HUDEP-2 (cell line): ENCODE measurements at regions not wholly inside any gene's neighbourhood (a gene's known extent, or its start where the extent isn't known, plus 50 kb on each side); places are given as distances from the start of the nearest gene placed in this dataset.
"Not testable (repeated sequence)": the region's sequence is repeated elsewhere in the genome, so short reads cannot be mapped to it uniquely, and the experiment has no call there.

Source experiments
- DNase-seq, 76 experiments: peaks; one replicate each; lab custom pipeline; 2025; ENCODE audit not compliant: unreplicated experiment in 76 of 76; lab: John Stamatoyannopoulos, UW

DNA sequence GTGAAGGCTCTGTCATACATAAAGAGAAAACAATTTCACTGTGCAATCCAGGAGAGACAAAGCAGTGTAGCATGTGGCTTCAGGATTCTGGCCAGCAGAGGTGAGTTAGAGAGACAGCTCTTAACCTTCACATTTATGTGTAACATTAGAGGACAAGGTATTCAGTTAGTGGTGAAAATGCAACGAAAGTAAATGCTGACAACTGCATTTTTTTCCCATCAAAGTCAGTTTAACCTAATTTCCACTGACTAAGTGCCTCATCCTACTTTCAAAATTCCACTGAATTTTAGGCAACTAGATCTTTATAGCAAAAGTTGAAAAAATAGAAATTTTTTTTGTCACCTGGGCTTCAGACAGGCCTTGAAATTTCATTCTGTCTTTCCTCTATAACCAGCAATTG lies 130.8 kb upstream of the LNX1 start:
- no peak for DNase-seq

DNA sequence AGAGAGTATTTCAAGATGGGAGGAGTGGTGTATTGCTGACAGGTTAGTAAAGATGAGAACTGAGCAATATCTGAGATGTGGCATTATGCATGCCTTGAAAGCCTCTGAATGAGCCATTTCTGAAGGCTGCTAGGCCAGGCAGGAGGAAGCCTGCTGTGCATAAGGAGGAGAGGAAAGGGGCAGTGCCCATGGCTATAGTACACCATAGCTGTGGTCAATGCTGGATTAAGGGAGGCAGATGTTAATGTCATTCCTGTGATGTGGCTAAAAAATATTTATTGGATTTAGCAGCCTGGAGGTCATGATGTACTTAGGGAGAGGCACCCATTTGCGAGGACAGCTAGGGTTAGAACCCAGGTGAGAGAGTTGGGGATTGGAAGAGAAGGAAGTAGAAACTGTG lies 130.0 kb upstream of the LNX1 start:
- DNase-seq: no peak

DNA sequence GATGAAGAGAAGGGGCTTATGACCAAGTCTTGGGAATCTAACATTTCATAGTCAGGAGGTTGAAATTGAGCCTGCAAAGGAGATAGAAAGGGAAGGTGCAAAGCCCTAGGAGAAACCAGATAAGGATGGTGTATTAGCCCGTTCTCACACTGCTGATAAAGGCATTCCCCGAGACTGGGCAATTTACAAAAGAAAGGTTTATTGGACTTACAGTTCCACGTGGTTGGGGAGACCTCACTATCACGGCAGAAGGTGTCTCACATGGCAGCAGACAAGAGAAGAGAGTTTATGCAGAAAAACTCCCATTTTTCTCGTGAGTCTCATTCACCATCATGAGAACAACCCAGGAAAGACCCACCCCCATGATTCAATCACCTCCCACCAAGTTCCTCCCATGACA lies 129.5 kb upstream of the LNX1 start:
- no peak for DNase-seq

DNA sequence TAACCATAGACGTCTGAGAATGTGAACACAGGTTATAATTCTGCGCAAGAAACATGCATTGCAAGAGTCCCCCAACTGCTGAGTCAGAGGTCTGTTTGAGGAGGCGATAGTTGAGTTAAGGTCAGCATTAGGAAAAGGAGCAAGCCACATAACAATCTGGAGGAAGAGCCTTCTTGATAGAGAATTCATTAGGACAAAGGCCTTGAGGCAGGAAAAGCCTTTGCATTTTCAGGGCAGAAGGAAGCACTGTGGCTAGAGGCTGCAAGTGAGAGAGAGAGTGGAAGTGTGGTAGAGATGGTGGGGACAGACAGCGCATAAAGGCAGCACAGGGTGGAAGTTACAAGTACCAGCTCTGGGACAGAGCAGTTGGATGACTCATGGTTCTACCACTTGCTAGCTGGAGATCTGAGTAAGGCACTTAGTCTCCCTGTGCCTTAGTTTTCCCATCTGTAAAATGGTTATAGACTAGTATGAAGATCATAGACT lies 125.8 kb upstream of the LNX1 start:
- no peak for DNase-seq

GRCh38 chr4:53716471-53717063 lies 125.3 kb upstream of the LNX1 start:
- no peak for DNase-seq

DNA sequence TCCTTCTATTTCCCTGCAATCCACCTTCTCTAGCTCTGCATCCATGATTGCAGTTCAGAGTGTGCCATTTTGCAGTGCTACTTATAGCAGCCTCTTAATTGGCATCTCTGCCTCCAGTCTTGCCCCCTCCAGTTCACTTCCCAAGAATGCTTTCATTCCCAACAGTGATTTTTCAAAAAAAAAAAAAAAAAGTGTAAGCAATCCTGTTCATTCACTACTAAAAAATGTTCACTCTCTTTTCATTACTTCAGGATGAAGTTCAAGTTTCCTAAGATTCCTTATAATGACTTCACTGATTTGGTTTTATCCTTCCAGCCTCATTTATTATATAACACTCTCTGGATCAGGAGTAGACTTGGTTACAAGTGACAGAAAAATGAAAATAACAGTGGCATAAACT lies 124.7 kb upstream of the LNX1 start:
- DNase-seq: no peak

GRCh38 chr4:53714236-53715140 lies 123.2 kb upstream of the LNX1 start:
- no peak for DNase-seq

GRCh38 chr4:53713767-53714166 lies 122.5 kb upstream of the LNX1 start:
- no peak for DNase-seq

- DNase-seq: no peak
Measured at GRCh38 chr4:53713296-53713695, 122.0 kb upstream of the LNX1 start.

GRCh38 chr4:53712408-53713020 lies 121.2 kb upstream of the LNX1 start:
- no peak for DNase-seq

DNA sequence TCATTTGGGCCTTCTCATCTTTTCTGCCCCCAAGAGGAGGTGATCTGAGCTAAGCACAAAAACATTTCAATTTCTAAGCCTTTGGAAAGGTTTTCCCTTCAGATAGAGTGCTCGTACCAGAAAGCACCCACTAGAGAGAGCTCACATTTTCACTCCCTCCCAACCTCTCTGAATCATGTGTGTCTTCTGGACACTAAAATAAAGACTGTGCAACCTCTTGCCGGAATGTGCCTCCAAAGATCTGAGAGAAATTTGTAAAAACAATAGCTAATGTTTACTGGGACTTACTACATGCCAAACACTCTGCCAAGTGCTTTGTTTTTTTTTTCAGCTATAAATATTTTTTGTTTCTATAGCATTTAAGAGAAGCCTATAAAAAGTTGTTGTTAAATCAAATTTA lies 120.6 kb upstream of the LNX1 start:
- DNase-seq: no peak

DNA sequence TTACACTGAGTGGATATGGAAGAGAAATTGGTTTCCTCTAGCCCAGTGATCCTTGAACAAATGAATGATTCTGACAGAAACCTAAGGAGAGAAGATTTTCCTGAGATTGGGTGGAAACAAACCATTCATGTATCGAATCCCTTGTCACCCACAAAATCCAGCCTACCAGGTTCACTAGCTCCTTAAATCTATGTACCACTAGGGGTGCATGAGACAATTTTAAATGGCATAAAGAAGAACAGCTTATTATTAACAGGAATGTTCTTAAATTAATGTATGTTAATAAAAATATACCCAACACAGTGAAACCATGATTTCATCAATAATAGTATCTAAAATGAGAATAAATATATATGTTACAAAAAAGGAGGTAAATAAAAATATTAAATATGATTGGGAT lies 118.4 kb upstream of the LNX1 start:
- DNase-seq: no peak

DNA sequence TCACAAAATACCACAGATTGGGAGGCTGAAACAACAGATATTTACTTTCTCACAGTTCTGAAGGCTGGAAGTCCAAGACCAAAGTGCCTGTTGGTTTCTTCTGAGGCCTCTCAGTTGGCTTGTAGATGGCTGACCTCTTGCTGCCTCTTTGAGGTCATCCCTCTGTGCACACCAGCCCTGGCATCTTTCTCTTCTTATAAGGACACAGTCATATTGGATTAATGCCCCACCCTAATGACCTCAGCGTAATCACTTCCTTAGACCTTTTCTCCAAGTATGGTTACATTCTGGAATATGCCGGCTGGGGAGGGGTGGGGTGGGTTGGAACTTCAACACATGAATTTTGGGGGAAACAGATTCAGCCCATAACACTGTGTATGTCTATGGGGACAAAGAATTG lies 116.2 kb upstream of the LNX1 start:
- no peak for DNase-seq

- DNase-seq: peak in 13 of 76 experiments; percentile 1 to 30 (median 7)
Measured at GRCh38 chr4:53706422-53707032, 115.2 kb upstream of the LNX1 start.

- no peak for DNase-seq
Measured at GRCh38 chr4:53705972-53706371, 114.7 kb upstream of the LNX1 start.

GRCh38 chr4:53705151-53705764 lies 114.0 kb upstream of the LNX1 start:
- no peak for DNase-seq

DNA sequence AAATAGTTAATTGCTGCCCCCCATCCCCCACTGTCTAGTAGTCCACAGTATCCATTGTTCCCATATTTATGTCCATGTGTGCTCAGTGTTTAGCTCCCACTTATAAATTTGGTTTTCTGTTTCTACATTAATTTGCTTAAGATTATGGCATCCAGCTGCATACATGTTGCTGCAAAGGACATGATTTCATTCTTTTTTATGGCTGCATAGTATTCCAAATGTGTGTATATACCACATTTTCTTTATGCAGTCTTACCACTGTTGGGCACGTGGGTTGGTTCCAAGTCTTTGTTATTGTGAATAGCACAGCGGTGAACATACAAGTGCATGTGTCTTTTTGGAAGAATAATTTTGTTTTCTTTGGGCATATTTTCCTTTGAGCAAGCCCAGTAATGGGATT lies 113.0 kb upstream of the LNX1 start:
- no peak for DNase-seq

GRCh38 chr4:53703267-53703655 lies 112.0 kb upstream of the LNX1 start:
- no peak for DNase-seq

DNA sequence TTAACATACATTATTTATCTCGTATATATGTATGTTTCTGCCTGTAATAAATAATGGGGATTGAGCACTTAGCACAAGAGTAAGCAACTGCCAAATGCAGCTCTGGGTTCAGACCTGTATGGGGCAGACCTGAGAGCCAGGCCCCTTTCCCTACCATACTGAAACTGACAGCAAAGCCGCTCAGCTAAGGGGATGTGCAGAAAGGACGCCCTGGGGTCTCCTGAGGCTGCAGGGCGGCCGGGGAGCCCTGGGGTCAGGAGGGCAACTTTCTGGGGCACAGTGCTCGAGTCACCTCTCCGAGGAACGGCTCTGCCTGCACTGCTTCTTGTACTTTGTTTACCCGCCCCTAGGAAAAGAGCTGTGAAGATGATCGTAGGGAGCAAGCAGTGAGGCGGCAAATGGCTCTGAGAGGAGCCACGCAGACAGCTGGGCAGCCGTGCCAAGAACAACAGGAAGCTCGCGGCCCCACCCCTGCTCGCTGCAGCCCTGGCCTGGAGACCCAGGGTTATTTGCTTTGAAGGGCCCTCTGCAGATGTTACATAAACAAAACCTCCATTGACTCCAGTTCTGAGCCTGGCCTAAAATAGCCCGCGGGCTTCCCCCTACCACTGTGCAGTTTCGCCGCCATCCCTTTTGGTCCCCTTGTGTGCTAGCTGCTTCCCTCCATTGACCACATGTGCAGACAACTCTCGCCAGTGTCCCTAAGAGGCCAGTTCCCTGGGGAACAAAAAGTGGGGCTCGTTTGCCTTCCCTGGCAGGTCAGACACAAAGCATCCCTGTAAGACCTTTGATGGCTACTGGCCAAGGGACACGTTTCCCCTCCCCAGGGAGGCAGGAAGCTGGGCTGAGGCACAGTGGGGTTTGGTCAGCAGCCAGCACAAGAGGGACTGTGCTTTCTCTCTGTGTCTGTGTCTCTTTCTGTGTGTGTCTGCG lies 111.3 kb upstream of the LNX1 start:
- peak in 4 of 76 experiments; percentile 0 to 8 (median 5) for DNase-seq

- not testable (repeated sequence) for DNase-seq
Measured at GRCh38 chr4:53701260-53701659, 110.0 kb upstream of the LNX1 start.
